ENCODE measurements at regions not wholly inside any gene's neighbourhood (a gene's known extent, or its start where the extent isn't known, plus 50 kb on each side); places are given as distances from the start of the nearest gene placed in this dataset.

GRCh38 chr18:75500545-75500944 lies 73.0 kb upstream of the SMIM21 start:
- in situ Hi-C loops (cut with HindIII; ENCODE audit: low sequenced_read_pairs): no loop called here
- DNase-seq (ENCODE audit: low read depth, low spot score): peak; percentile 10
- no peak overlapping the region for H3K4me3 ChIP-seq (ENCODE audit: low read depth, low read length)
- no peak for TF ChIP-seq CTCF (IDR thresholded peaks at IDR 0.05; ENCODE audit: low read depth, low read length)

- in situ Hi-C loops (cut with HindIII; ENCODE audit: low sequenced_read_pairs): no loop called here
- no peak for TF ChIP-seq CTCF (IDR thresholded peaks at IDR 0.05; ENCODE audit: low read depth, low read length)
- no peak overlapping the region for H3K4me3 ChIP-seq (ENCODE audit: low read depth, low read length)
- peak; percentile 40 for DNase-seq (ENCODE audit: low read depth, low spot score)
These were observed 70.2 kb upstream of the SMIM21 start for GRCh38 chr18:75497576-75498235.

- H3K4me3 ChIP-seq (ENCODE audit: low read depth, low read length): no peak overlapping the region
- in situ Hi-C loops (cut with HindIII; ENCODE audit: low sequenced_read_pairs): no loop called here
- TF ChIP-seq CTCF (IDR thresholded peaks at IDR 0.05; ENCODE audit: low read depth, low read length): no peak
- DNase-seq (ENCODE audit: low read depth, low spot score): no peak
These were observed 68.6 kb upstream of the SMIM21 start for GRCh38 chr18:75496151-75496550.

GRCh38 chr18:75492852-75493251 lies 65.3 kb upstream of the SMIM21 start:
- no peak overlapping the region for H3K4me3 ChIP-seq (ENCODE audit: low read depth, low read length)
- in situ Hi-C loops (cut with HindIII; ENCODE audit: low sequenced_read_pairs): no loop called here
- TF ChIP-seq CTCF (IDR thresholded peaks at IDR 0.05; ENCODE audit: low read depth, low read length): no peak
- DNase-seq (ENCODE audit: low read depth, low spot score): no peak

GRCh38 chr18:75491361-75491760 lies 63.9 kb upstream of the SMIM21 start:
- no peak for DNase-seq (ENCODE audit: low read depth, low spot score)
- H3K4me3 ChIP-seq (ENCODE audit: low read depth, low read length): no peak overlapping the region
- in situ Hi-C loops (cut with HindIII; ENCODE audit: low sequenced_read_pairs): no loop called here
- no peak for TF ChIP-seq CTCF (IDR thresholded peaks at IDR 0.05; ENCODE audit: low read depth, low read length)

GRCh38 chr18:75489493-75490190 lies 62.1 kb upstream of the SMIM21 start:
- in situ Hi-C loops (cut with HindIII; ENCODE audit: low sequenced_read_pairs): no loop called here
- TF ChIP-seq CTCF (IDR thresholded peaks at IDR 0.05; ENCODE audit: low read depth, low read length): no peak
- DNase-seq (ENCODE audit: low read depth, low spot score): peak; percentile 95
- no peak overlapping the region for H3K4me3 ChIP-seq (ENCODE audit: low read depth, low read length)
